ENCODE measurements at regions not wholly inside any gene's neighbourhood (a gene's known extent, or its start where the extent isn't known, plus 50 kb on each side); places are given as distances from the start of the nearest gene placed in this dataset.

DNA sequence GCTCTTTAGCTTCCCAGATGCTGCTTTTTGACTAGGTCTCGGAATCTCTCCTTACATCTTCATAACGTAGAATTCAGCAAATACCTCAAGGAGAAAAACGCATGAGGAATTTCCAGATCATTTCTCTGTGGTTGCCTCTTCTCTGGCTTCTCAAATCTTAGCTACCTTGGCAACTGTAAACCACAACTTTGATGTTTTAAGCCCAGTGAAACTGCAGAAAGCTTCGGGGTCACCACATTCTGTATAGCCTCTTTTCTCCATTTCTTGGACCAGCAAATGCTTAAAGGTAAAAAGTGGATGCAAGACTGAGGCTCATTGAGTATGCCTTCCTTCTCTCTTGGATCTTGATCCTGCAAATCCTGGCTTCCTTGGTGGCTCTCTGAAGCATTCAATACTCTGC lies 125.5 kb upstream of the FBXL4 start:
- TF ChIP-seq, protein P1, sequence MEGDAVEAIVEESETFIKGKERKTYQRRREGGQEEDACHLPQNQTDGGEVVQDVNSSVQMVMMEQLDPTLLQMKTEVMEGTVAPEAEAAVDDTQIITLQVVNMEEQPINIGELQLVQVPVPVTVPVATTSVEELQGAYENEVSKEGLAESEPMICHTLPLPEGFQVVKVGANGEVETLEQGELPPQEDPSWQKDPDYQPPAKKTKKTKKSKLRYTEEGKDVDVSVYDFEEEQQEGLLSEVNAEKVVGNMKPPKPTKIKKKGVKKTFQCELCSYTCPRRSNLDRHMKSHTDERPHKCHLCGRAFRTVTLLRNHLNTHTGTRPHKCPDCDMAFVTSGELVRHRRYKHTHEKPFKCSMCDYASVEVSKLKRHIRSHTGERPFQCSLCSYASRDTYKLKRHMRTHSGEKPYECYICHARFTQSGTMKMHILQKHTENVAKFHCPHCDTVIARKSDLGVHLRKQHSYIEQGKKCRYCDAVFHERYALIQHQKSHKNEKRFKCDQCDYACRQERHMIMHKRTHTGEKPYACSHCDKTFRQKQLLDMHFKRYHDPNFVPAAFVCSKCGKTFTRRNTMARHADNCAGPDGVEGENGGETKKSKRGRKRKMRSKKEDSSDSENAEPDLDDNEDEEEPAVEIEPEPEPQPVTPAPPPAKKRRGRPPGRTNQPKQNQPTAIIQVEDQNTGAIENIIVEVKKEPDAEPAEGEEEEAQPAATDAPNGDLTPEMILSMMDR (conservative IDR thresholded peaks at IDR 0.05; ENCODE audit: low read depth, low read length) = no peak
- no peak for TF ChIP-seq EZH2 (IDR thresholded peaks at IDR 0.05; ENCODE audit: borderline replicate concordance, low read depth, low read length, poor library complexity, severe bottlenecking)

All from A673 (cell line).